ENCODE measurements at regions not wholly inside any gene's neighbourhood (a gene's known extent, or its start where the extent isn't known, plus 50 kb on each side); places are given as distances from the start of the nearest gene placed in this dataset.

- TF ChIP-seq POLR2A (IDR thresholded peaks at IDR 0.05; ENCODE audit: low read depth, low read length) (no peak), POLR2AphosphoS5 (IDR thresholded peaks at IDR 0.05; ENCODE audit: low read depth, low read length) (no peak), POU2F2 (IDR thresholded peaks at IDR 0.05; ENCODE audit: low read depth, low read length) (no peak)
Observed at GRCh38 chr5:67538855-67539506, 342.4 kb upstream of the CD180 start.
